LoVo (cell line): ENCODE measurements at regions not wholly inside any gene's neighbourhood (a gene's known extent, or its start where the extent isn't known, plus 50 kb on each side); places are given as distances from the start of the nearest gene placed in this dataset.

Experiments used
- DNase-seq: peaks from one replicate; pipeline ENCODE4 v3.0.0-alpha.2; 2016; ENCODE audit warnings: low spot score

- peak; percentile 43 for DNase-seq
Measured at GRCh38 chr5:174159327-174160114, 114.0 kb downstream of the NSG2 start.

- no peak for DNase-seq
Measured at GRCh38 chr5:174165406-174165805, 119.9 kb downstream of the NSG2 start.

- no peak for DNase-seq
Measured at GRCh38 chr5:174166231-174167079, 120.9 kb downstream of the NSG2 start.

GRCh38 chr5:174167080-174167910 is 121.8 kb downstream of the NSG2 start:
- no peak for DNase-seq

- no peak for DNase-seq
Measured at GRCh38 chr5:174172152-174172551, 126.6 kb downstream of the NSG2 start.

- no peak for DNase-seq
Measured at GRCh38 chr5:174172566-174172965, 127.1 kb downstream of the NSG2 start.

GRCh38 chr5:174173766-174174165 is 128.3 kb downstream of the NSG2 start:
- no peak for DNase-seq

- no peak for DNase-seq
Measured at GRCh38 chr5:174175716-174176268, 130.3 kb downstream of the NSG2 start.

- DNase-seq, result no peak
Measured at GRCh38 chr5:174176511-174176910, 131.0 kb downstream of the NSG2 start.

GRCh38 chr5:174177531-174177930 is 132.0 kb downstream of the NSG2 start:
- no peak for DNase-seq

- DNase-seq, result no peak
Measured at GRCh38 chr5:174177976-174178605, 132.6 kb downstream of the NSG2 start.

- DNase-seq, result no peak
Measured at GRCh38 chr5:174180639-174181038, 135.1 kb downstream of the NSG2 start.

- DNase-seq, result no peak
Measured at GRCh38 chr5:174182111-174182510, 136.6 kb downstream of the NSG2 start.

- no peak for DNase-seq
Measured at GRCh38 chr5:174183701-174184100, 138.2 kb downstream of the NSG2 start.

GRCh38 chr5:174185506-174185905 is 140.0 kb downstream of the NSG2 start:
- no peak for DNase-seq

- no peak for DNase-seq
Measured at GRCh38 chr5:174186096-174186695, 140.7 kb downstream of the NSG2 start.

- no peak for DNase-seq
Measured at GRCh38 chr5:174187001-174187400, 141.5 kb downstream of the NSG2 start.

GRCh38 chr5:174187481-174187880 is 142.0 kb downstream of the NSG2 start:
- DNase-seq, result no peak

- no peak for DNase-seq
Measured at GRCh38 chr5:174188295-174188694, 142.8 kb downstream of the NSG2 start.

- DNase-seq, result no peak
Measured at GRCh38 chr5:174189654-174190541, 144.4 kb downstream of the NSG2 start.
